ENCODE measurements at regions not wholly inside any gene's neighbourhood (a gene's known extent, or its start where the extent isn't known, plus 50 kb on each side); places are given as distances from the start of the nearest gene placed in this dataset.

DNA sequence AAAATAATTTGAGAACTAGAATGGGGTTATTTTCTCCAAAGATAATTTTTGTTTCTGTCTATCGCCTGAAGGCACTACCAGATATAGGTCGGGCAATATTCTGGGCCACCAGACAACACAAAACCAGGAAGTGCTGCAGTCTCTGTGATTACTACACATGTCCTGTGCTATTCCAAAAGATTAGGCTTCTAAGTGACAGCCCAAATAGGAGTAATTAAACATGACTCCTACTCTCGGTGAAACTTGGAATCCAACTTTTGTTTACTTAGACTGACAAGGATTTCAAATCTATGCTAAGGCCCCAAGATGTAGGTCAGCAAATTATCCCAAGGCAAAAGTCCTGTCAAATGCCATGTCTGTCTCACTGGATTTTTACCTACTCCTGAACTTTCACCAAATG is 157.6 kb upstream of the LRFN5 start:
- TF ChIP-seq, protein P1, sequence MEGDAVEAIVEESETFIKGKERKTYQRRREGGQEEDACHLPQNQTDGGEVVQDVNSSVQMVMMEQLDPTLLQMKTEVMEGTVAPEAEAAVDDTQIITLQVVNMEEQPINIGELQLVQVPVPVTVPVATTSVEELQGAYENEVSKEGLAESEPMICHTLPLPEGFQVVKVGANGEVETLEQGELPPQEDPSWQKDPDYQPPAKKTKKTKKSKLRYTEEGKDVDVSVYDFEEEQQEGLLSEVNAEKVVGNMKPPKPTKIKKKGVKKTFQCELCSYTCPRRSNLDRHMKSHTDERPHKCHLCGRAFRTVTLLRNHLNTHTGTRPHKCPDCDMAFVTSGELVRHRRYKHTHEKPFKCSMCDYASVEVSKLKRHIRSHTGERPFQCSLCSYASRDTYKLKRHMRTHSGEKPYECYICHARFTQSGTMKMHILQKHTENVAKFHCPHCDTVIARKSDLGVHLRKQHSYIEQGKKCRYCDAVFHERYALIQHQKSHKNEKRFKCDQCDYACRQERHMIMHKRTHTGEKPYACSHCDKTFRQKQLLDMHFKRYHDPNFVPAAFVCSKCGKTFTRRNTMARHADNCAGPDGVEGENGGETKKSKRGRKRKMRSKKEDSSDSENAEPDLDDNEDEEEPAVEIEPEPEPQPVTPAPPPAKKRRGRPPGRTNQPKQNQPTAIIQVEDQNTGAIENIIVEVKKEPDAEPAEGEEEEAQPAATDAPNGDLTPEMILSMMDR (IDR thresholded peaks at IDR 0.05 in 2 of 3, conservative IDR thresholded peaks at IDR 0.05 in 1 of 3; ENCODE audit: borderline replicate concordance in 1 of 3, insufficient read depth in 1 of 3, low read depth in 2 of 3, low read length in 2 of 3): no peak
- TF ChIP-seq POLR2A (IDR thresholded peaks at IDR 0.05; ENCODE audit: borderline replicate concordance, extremely low read depth, insufficient read depth, insufficient read length) (no peak), JUND (IDR thresholded peaks at IDR 0.05) (no peak), RAD21 (IDR thresholded peaks at IDR 0.05; ENCODE audit: low read depth) (no peak), MAX (IDR thresholded peaks at IDR 0.05) (no peak), YY1 (IDR thresholded peaks at IDR 0.05; ENCODE audit: extremely low read depth, insufficient replicate concordance, low read depth, low read length) (no peak), ZFX (IDR thresholded peaks at IDR 0.05) (no peak)
